CD4-positive, alpha-beta T cell treated with Interleukin-4 for 1 hour (primary cell): ENCODE measurements at regions not wholly inside any gene's neighbourhood (a gene's known extent, or its start where the extent isn't known, plus 50 kb on each side); places are given as distances from the start of the nearest gene placed in this dataset.
"Not testable (repeated sequence)": the region's sequence is repeated elsewhere in the genome, so short reads cannot be mapped to it uniquely, and the experiment has no call there.

Experiments
- DNase-seq, 2 donors: peaks; one replicate each; pipeline ENCODE4 v3.0.0-alpha.2; 2020 to 2022

- not testable (repeated sequence) for DNase-seq
Observed at GRCh38 chr3:154810017-154810416, 270.1 kb upstream of the MME start.

DNA sequence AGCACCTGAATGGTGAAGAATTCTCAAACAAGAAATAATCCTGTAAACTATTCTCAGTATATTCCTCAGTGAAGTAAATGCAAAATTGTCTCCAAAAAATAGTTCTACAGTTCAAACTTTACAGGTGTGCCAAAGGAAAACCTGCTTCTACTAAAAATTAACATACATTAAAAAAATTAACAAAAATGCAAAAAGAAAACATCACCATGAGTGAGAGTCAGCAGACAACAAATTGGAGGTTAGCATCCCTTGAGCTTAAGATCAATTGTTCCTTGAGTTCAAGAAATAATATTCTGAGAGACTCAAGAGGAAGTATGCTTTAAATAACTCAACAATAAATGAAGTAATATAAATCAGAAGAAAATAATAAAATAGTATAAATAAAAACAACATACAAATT lies 278.4 kb upstream of the MME start:
- DNase-seq, result no peak

GRCh38 chr3:154799800-154800199 lies 280.3 kb upstream of the MME start:
- no peak for DNase-seq

- DNase-seq, result peak in 1 of 2 donors; percentile 14
Observed at GRCh38 chr3:154795582-154795981, 284.5 kb upstream of the MME start.

- no peak for DNase-seq
Observed at GRCh38 chr3:154794814-154795445, 285.2 kb upstream of the MME start.

DNA sequence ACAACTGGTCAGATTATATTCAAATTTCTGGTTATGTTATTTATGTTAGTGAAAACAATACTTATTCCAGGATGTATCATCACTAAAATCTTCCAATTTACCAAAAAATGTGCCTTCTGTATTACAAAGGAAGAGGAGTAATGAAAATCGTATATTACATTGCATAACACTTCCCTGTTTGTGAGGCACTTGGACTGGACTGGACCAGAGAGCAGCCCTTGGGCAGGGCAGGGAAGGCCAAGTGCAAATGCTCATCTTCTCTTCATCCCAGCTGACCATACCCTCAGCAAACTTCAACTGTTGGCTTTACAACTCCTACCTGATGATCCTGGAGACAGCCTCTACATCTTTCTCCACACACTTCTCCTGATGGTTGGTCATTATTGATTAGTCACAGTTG lies 285.7 kb upstream of the MME start:
- no peak for DNase-seq

DNA sequence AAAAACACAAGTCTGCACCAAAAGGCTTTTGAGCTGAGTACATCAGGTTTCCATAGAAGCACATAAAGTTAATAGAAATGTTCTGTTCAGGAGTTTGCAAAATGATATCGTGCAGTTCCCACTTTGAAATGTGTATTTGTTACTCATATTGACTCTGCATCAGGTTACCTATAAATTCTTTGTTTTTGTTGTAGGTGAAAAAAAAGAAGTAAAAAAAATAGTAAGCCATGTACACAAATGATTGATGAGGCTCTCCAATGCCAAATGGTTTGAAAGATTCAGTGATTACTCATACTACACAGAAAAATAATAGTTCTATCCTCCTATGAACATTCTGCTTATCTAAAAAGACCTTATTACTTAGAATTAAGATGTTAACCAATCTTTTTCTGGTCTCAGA lies 287.3 kb upstream of the MME start:
- DNase-seq, result no peak

- no peak for DNase-seq
Observed at GRCh38 chr3:154791611-154792010, 288.5 kb upstream of the MME start.

DNA sequence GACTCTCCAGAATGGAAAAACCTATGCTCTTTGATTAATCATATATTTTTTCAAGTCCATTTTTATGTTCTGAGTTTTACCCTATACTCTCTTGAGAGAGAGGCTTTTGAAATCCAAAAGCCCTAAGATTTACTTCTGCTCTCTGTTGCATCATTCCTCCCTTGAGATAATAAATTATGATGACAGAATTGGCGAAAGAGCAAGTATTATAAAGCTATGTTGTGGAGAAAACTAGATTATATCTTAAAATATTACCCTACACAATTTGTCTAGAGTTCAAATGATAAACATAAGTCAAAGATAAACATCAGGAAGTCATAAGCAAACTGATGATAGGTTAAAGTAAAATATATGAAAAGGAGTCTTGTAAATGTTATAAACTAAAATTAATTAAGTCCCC lies 293.4 kb upstream of the MME start:
- no peak for DNase-seq

DNA sequence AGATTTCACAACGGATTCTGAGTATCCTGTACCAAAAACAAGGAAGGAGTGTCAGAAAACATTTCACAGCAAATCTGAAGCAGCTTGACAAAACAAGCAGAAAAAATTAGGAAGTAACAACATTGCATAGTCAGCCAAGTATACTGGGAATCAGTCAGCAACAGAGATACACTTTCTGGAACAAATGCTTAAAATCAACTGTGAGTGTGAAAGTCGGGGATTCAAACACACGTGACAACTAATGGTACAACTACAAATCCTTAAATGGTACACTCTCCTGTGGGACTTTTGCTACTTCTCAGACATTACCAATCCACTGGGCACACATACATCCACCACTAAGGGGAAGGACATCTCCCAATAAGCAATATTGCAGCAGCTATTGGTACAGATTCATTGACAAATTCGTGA lies 296.6 kb upstream of the MME start:
- DNase-seq, result no peak

DNA sequence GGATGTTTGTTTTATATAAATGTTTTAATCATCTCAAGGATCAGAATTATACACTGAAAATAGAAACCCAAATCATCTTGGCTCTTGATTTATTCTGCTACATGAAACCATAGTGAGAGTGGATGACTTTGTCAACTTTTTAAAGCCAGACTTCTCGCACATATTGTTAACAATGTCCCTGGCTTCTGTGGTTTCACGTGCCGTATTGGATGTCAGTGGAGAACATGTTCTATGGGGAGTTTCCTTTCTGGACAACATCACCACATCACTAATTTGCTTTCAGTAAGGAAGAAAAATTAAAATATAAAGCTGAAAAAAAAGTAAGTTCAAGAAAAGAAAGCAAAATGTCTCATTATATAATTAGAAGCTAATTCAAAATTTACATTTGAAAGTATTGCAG lies 297.1 kb upstream of the MME start:
- no peak for DNase-seq

- DNase-seq, result no peak
Observed at GRCh38 chr3:154782151-154782550, 298.0 kb upstream of the MME start.

DNA sequence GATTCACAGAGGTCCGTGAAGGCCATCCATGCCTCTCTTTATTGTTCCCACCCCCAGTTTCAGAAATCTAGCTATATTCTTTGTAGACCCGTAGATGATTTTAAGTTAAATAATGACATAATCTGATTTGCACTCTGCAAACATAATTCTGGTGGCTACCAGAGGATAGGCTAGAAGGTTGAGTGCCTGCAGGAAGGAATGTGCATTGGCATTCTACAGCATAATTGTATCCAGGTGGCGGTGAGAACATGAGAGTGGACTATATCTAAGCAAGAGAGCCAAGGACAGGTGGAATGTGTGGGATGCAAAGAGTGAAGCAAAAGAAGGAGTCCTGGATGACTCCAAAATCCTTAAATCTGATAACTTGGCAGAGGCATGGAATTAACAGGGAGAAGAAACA lies 298.5 kb upstream of the MME start:
- DNase-seq, result no peak

DNA sequence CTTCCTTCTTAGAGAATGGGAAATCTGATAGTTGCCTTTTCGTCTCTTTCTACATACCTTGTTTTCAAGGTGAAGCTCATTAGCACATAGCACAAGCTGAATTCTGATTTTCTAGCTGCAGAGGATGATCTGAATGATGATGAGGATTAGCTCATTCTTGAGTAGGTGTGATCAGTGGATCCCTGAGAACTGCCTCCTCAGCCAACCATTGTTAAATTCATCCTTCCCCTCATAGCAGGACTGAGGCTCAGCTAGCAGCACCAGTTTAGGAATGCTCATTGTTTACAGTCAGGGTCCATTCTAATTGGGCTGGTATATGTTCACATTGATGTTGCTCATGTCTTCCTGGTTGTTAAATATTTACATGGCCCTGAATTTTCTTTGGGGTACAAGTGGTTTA lies 299.9 kb upstream of the MME start:
- DNase-seq, result no peak

DNA sequence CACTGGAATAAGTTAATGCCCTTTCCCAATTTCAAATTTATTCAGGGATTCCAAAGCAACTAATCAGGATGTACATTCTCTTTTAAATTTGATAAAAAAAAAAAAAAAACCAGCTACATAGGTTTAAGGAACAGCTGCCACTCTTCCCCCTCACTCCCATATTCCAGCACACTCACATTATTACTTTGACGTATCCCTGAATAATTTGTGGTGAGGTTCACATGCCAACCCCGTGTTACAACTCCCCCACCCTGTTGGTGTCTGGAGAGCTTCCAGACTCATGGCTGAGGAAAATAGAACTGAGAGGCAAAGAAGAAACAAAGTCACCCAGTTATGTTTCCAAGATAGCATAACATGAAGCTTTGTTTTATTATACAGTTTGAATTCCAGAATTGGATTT lies 300.5 kb upstream of the MME start:
- DNase-seq, result no peak

- no peak for DNase-seq
Observed at GRCh38 chr3:154778057-154778456, 302.1 kb upstream of the MME start.

DNA sequence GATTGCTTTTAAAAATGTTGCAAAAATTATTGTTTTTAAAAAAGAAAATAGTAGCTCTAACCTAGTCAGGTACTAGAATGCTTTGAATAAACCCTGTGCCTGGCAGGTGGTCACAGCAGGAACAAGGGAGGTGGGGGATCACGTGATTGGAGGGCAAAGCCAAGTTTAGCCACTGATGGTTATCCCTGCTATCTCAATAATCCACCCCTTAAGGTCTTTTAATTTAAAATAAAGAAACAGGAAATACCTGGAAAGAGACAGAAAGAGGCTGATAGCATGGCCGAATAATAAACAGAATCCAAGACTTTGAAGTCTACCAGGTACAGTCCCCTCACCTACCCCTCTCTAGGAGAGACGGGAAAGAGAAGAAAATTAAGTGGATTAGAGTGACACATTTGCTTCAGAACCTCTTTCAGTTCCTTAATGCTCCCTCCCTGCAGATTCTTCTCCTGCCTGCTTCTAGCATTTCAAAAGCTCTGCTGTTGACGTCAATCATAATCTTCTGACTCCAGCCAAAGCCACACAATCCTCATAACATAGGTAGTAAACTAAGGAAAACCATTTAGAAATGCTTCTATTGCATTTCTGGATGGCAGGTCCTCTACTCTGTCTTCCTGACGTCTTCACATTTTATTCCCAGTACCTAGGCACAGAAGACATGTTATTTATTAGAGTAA lies 303.4 kb upstream of the MME start:
- no peak for DNase-seq

GRCh38 chr3:154775821-154776548 lies 304.1 kb upstream of the MME start:
- DNase-seq, result no peak

GRCh38 chr3:154766765-154767503 lies 313.2 kb upstream of the MME start:
- no peak for DNase-seq

GRCh38 chr3:154764856-154765640 lies 315.1 kb upstream of the MME start:
- DNase-seq, result no peak

- no peak for DNase-seq
Observed at GRCh38 chr3:154762486-154762885, 317.6 kb upstream of the MME start.

- no peak for DNase-seq
Observed at GRCh38 chr3:154759966-154760365, 320.2 kb upstream of the MME start.
